Stimulated activated CD8-positive, alpha-beta memory T cell treated with anti-CD3 and anti-CD28 coated beads, Interleukin-12 subunit alpha, Interleukin-12 subunit beta, amount 100 ng/mL, for 4 hours (primary cell): ENCODE measurements at regions not wholly inside any gene's neighbourhood (a gene's known extent, or its start where the extent isn't known, plus 50 kb on each side); places are given as distances from the start of the nearest gene placed in this dataset.
"Not testable (repeated sequence)": the region's sequence is repeated elsewhere in the genome, so short reads cannot be mapped to it uniquely, and the experiment has no call there.

Source experiments
- DNase-seq: peaks from one replicate; pipeline ENCODE4 v3.0.0-alpha.2; 2020; ENCODE audit warnings: low read depth

GRCh38 chr3:72627271-72627670 lies 221.0 kb downstream of the SHQ1 start:
- DNase-seq: no peak

GRCh38 chr3:72625602-72626337 lies 222.5 kb downstream of the SHQ1 start:
- no peak for DNase-seq

DNA sequence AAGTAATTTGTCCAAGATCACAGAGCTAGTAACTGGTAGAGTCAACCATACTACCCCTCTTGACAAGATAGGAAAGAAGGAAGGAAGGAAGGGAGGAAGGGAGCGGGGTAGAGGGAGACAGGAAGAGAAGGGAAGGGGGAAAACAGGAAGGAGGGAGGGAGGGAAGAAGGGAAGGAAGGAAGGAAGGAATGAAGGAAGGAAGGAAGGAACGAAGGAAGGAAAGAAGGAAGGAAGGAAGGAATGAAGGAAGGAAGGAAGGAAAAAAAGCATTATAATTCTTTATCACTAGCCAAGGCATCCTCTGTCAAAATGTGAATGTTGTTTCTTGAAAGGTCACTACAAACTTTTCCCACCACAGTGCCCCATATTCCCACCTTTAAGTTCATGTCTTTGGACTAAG lies 223.6 kb downstream of the SHQ1 start:
- DNase-seq: no peak

- DNase-seq: no peak
These were observed 229.5 kb downstream of the SHQ1 start for GRCh38 chr3:72618739-72619138.

GRCh38 chr3:72617424-72618024 lies 230.7 kb downstream of the SHQ1 start:
- no peak for DNase-seq

DNA sequence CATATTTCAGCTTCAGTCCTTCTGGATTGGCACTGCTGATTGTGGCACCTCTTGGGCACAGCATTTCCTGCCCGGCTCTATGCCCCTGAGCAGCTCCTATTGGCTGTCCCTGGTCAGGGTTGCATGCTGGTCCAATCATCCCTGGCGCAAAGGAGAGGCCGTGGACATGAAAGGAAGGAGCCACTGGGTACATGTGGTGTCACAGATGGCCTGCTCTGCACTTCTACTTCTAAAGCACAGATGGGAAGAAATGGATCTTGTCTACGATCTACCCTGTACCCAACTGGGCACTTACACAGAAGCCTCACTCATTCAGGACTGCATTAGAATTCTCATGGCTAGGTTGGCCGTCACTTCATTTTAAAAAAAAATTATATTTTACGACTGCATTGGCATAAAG lies 232.5 kb downstream of the SHQ1 start:
- no peak for DNase-seq

DNA sequence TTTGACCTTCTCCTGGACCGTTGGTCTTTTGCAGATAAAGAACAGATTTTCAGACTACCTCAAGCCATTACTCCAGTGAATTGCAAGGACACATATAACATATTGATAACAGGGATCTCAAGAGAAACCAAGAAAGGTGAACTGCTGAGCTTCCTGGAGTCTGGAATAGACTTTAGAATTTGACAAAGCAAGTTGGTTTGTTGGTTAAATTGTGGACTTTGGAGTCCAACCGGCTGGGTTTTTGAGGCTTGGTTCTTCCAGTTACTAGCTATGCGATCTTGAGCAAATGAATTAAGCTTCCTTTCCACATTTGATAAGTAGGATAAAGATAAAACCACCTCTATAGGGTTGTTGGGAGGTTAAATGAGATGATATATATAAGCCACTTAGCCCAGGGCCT lies 233.1 kb downstream of the SHQ1 start:
- no peak for DNase-seq

GRCh38 chr3:72614394-72615074 lies 233.7 kb downstream of the SHQ1 start:
- DNase-seq: no peak

DNA sequence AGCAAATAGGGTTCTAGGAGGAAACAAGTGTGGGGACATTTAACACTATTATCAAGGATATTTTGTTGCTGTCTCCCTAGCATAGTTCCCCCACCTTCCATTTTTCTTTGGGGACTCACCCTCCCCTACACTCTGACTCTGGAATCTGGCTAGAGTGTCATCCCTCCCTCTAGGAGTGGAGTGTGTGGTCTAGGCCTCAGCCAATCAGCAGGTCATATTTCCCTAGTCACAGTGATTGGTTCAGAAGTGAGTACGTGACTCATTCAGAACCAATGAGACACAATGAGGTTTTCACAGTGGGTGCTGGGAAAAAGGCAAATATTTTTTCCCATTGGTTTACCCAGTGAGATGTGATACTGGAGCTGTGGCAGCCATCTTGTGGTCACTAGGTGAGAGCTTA lies 234.4 kb downstream of the SHQ1 start:
- no peak for DNase-seq

- DNase-seq: not testable (repeated sequence)
These were observed 239.1 kb downstream of the SHQ1 start for GRCh38 chr3:72609114-72609513.

- DNase-seq: no peak
These were observed 242.0 kb downstream of the SHQ1 start for GRCh38 chr3:72606005-72606800.

DNA sequence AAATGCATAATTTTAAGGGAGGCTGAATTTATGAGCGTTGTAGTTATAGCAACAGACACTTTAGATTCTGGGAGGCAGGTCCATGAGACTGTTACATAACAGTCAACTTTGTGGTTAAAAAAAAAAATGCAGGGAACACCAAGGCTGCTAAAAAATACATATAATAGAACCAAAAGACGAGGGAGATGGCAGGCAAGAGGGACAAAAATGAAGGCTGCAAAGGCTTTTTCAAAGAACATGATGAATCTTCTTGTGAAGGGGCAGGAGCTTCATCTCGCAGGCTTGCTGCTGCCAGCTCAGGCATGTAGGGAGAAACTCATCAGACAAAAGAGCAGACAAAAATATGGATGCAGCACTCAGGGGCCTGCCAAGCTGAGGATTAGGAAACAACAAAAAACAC lies 243.9 kb downstream of the SHQ1 start:
- no peak for DNase-seq

DNA sequence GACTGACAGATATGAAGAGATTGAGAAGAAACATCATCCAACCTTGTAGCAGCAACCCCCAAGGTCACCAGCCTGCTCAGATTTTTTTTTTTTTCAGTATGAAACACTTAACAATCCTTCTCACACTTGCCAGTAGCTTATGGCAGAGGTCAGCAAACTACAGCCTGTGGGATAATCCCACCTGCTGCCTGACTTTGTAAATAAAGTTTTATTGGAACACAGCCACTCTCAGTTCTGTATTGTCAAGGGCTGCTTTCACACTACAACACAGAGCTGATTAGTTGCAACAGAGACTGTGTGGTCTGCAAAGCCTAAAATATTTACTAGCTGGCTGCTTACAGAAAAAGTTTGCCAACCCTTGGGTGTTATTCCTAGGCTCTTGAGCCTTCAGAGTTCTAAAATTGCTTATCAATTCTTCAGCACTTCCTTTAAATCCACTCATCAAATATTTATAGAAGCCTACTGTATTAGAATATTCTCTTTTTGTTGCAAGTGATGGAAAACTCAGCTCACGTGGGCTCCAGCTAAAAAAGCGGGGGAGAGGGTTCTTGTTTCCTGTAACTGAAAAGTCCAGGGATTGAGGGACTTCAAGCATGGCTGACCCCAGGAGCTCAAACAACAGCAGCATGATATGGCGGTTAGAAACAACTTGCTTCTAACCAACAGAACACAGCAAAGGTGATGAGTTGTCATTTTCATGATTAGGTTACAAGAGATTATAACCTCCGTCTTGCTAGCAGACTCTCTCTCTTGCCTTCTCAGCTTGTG lies 246.1 kb downstream of the SHQ1 start:
- DNase-seq: no peak

DNA sequence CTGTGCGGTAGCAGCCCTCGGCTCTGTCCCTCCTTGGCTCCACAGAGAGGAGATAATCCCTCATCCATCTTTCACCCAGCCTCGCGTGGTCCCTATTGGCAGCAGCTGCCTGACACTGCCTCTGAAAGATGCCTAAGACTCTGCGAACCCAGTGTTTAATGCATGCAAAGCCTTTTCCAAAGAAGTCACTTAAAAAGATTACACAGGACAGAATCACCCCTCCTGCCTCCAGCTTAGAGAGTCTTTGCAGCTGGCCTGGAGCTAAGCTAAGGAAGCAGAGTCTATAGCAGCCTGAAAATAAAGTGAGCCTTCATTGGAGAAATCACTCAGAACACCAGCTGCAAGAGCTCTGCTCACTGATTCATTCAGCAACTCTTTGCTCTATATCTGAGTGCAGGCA lies 247.2 kb downstream of the SHQ1 start:
- no peak for DNase-seq

DNA sequence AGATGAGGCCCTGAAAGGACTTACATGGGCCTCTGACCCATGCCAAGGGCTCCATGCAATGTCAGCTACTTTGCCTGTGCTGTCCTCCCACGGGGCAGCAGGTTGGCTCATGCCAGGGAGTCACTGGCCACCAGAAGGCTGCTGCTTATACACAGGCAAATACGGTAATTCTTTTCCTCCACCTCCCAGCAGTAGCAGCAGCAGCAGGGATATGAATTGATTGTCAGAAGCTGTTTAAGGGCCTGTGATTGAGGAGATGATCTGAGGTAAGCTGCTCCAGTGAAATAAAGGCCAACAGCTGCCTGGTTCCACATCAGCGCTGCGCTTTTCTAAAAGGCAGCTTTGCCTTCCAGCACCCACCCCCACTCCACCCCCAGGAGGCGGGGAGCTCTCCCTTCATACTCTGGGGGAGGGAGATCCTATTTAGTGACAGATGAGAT lies 250.5 kb downstream of the SHQ1 start:
- no peak for DNase-seq

- no peak for DNase-seq
These were observed 251.2 kb downstream of the SHQ1 start for GRCh38 chr3:72597043-72597442.

GRCh38 chr3:72595927-72596610 lies 252.2 kb downstream of the SHQ1 start:
- no peak for DNase-seq

DNA sequence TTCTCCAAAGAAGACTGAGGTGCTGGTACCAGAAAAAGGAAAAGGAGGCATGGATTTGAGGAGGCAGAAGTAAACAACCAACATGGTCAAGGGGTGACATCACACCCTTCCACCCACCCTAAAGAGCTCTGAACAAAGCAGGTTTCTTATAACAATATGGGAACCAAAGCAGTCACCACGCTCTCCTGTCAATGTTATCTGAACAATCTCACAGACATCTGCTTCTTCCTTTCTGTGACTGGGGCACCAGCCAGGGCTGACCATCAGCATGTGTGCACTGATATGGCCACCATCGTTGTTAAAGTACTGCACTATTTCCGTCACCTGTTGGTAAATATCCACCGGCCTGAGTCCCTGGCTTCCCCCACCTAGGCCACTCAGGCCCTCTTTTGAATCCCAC lies 252.9 kb downstream of the SHQ1 start:
- DNase-seq: no peak

DNA sequence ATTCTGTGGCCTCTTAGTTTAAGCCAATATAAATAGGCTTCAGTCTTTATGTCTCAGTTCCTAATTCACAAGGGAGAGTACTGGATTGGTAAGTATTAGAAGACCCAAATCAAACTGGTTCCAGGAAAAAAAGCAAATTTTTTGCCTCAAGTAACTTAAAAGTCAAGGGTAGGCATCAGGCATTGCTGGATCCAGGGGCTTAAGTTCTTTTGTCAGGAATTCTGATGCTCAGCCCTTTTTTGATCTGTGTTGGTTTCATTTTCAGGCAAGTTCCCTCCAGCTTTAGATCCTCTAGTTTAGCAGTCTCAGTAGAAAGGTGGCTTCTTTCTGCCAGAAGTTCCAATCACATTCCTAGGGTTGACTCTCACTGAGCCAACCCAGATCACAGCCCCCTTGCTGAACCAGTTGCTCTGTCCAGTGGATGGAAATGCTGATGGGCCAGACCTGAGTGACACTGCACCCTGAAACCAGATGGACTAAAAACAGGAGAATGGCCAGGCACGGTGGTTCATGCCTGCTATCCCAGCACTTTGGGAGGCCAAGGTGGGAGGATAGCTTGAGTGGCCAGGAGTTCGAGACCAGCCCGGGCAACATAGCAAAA lies 253.5 kb downstream of the SHQ1 start:
- no peak for DNase-seq

DNA sequence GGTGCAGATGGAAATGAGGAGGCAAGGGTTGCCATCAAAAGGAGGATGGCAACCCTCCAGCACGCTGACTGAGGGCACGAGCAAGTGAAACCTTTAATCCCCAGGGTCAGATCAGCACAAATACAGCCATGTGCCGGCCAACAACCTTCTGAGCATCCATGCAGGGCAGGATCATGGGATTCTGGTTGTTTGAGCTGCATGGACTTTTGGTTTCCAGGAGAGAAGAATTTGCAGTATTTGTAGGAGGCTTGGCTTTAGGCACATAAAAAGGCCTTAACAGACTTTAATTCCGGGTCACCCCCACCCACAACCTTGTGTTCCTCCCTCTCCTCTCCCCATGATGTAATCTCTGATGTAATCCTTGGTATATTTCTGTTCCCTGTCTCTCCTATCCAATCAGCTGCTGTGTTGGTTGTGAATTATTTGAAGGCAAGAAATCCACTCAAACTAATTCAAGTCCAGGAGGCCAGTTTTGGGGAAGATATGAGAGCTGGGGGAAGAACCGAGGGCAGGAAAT lies 254.3 kb downstream of the SHQ1 start:
- DNase-seq: no peak
